GM18858 (cell line): ENCODE measurements at regions not wholly inside any gene's neighbourhood (a gene's known extent, or its start where the extent isn't known, plus 50 kb on each side); places are given as distances from the start of the nearest gene placed in this dataset.

ENCODE experiments used
- ATAC-seq: cut with Tn5 transposase; IDR thresholded peaks from one replicate; pipeline ENCODE4 v1.9.1; 2021; ENCODE audit not compliant: unreplicated experiment

GRCh38 chr3:72350761-72351505 is 497.3 kb downstream of the SHQ1 start:
- ATAC-seq: no peak

GRCh38 chr3:72348357-72348756 is 499.9 kb downstream of the SHQ1 start:
- ATAC-seq: no peak

- ATAC-seq: no peak
These were observed 500.4 kb downstream of the SHQ1 start for GRCh38 chr3:72347819-72348319.

GRCh38 chr3:72346526-72346926 is 501.7 kb downstream of the SHQ1 start:
- ATAC-seq: no peak

- ATAC-seq: no peak
These were observed 502.3 kb downstream of the SHQ1 start for GRCh38 chr3:72345980-72346379.

- no peak for ATAC-seq
These were observed 502.9 kb downstream of the SHQ1 start for GRCh38 chr3:72345237-72345878.

- no peak for ATAC-seq
These were observed 503.6 kb downstream of the SHQ1 start for GRCh38 chr3:72344647-72345046.

GRCh38 chr3:72344236-72344635 is 504.0 kb downstream of the SHQ1 start:
- no peak for ATAC-seq

GRCh38 chr3:72343078-72343477 is 505.2 kb downstream of the SHQ1 start:
- ATAC-seq: no peak

GRCh38 chr3:72342450-72342849 is 505.8 kb downstream of the SHQ1 start:
- ATAC-seq: no peak

- ATAC-seq: no peak
These were observed 506.3 kb downstream of the SHQ1 start for GRCh38 chr3:72341920-72342319.

- ATAC-seq: no peak
These were observed 506.9 kb downstream of the SHQ1 start for GRCh38 chr3:72341380-72341770.

- no peak for ATAC-seq
These were observed 507.5 kb downstream of the SHQ1 start for GRCh38 chr3:72340476-72341379.

GRCh38 chr3:72340056-72340455 is 508.2 kb downstream of the SHQ1 start:
- no peak for ATAC-seq

- ATAC-seq: no peak
These were observed 508.6 kb downstream of the SHQ1 start for GRCh38 chr3:72339670-72340030.

GRCh38 chr3:72338942-72339669 is 509.1 kb downstream of the SHQ1 start:
- ATAC-seq: no peak

- no peak for ATAC-seq
These were observed 509.9 kb downstream of the SHQ1 start for GRCh38 chr3:72338082-72338941.

- no peak for ATAC-seq
These were observed 510.8 kb downstream of the SHQ1 start for GRCh38 chr3:72337480-72337855.

- no peak for ATAC-seq
These were observed 511.3 kb downstream of the SHQ1 start for GRCh38 chr3:72336821-72337479.
